ENCODE measurements at regions not wholly inside any gene's neighbourhood (a gene's known extent, or its start where the extent isn't known, plus 50 kb on each side); places are given as distances from the start of the nearest gene placed in this dataset.

DNA sequence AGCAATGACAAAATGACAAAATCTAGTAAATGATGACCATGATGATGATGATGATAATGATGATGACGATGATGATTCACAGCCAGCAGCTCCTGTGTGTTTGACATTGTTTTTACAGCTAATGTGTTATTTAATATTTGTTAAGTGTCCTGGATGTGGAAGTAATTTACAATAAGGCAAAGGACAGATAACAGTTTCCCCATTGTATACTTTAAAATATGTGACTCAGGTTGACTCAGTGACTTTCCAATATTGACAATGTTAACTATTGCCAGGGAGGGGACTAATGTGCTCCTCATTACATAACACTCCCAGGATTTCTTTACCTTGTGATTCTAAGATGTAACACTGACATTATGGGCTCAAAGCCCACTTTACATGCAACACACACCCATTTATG, 602.2 kb downstream of the FBXO15 start:
- H3K36me3 ChIP-seq (ENCODE audit: control insufficient read depth, insufficient read depth, low read length): no peaks in the 10 kb centered on the region
- H3K9me3 Mint-ChIP-seq: no peaks in the 10 kb centered on the region
- H3K27ac ChIP-seq (ENCODE audit: low read depth, low read length): no peak overlapping the region
- no peak overlapping the region for H3K4me3 ChIP-seq (ENCODE audit: low read length)
- H3K27me3 Mint-ChIP-seq (ENCODE audit: insufficient read depth): no peaks in the 10 kb centered on the region
- no peaks in the 10 kb centered on the region for H3K36me3 Mint-ChIP-seq (ENCODE audit: low read depth)
- DNase-seq: no peak
- H3K4me3 Mint-ChIP-seq: no peak overlapping the region
- H3K27me3 ChIP-seq (ENCODE audit: control insufficient read depth, insufficient read depth, low read length, poor library complexity, severe bottlenecking): no peaks in the 10 kb centered on the region
- H3K4me1 ChIP-seq (ENCODE audit: control insufficient read depth, insufficient read depth, low read length): no peaks in the 10 kb centered on the region
- TF ChIP-seq, protein P1, sequence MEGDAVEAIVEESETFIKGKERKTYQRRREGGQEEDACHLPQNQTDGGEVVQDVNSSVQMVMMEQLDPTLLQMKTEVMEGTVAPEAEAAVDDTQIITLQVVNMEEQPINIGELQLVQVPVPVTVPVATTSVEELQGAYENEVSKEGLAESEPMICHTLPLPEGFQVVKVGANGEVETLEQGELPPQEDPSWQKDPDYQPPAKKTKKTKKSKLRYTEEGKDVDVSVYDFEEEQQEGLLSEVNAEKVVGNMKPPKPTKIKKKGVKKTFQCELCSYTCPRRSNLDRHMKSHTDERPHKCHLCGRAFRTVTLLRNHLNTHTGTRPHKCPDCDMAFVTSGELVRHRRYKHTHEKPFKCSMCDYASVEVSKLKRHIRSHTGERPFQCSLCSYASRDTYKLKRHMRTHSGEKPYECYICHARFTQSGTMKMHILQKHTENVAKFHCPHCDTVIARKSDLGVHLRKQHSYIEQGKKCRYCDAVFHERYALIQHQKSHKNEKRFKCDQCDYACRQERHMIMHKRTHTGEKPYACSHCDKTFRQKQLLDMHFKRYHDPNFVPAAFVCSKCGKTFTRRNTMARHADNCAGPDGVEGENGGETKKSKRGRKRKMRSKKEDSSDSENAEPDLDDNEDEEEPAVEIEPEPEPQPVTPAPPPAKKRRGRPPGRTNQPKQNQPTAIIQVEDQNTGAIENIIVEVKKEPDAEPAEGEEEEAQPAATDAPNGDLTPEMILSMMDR (conservative IDR thresholded peaks at IDR 0.05): no peak
- H3K4me1 Mint-ChIP-seq: peaks cover 11% of the 10 kb centered on the region
- no peaks in the 10 kb centered on the region for H3K9me3 ChIP-seq (ENCODE audit: control insufficient read depth, low read length)
- WGBS, 2 experiments (ENCODE audit: insufficient coverage in 1 of 2, insufficient read length in 1 of 2): 95 to 100% methylated on average over 1 of the region's 1 CpG
- no peak overlapping the region for H3K9ac ChIP-seq (ENCODE audit: extremely low read depth, low read length, poor library complexity, severe bottlenecking)
- no peak overlapping the region for H3K27ac Mint-ChIP-seq

DNA sequence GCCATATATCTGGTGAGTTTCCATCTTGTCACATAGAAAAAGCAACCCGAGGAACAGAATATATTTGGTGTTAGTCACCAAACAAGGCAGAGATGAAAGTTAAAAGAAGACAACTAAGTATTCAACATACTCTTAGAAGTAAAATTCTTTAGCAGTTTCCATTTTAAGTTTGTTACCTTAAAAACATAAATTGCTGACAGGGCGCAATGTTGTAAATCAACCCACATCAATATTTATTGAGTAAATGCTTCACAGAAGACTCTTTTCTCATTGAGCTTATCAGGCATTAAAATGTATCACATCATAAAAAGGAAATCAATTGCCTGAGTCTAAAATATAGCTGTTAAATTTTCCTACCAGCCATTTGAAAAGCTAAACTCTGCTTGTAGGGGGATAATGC, 603.0 kb downstream of the FBXO15 start:
- Histone ChIP-seq H3K27me3 (ENCODE audit: control insufficient read depth, insufficient read depth, low read length, poor library complexity, severe bottlenecking) (no peaks in the 10 kb centered on the region), H3K27ac (ENCODE audit: low read depth, low read length) (no peak overlapping the region), H3K9ac (ENCODE audit: extremely low read depth, low read length, poor library complexity, severe bottlenecking) (no peak overlapping the region), H3K36me3 (ENCODE audit: control insufficient read depth, insufficient read depth, low read length) (no peaks in the 10 kb centered on the region), H3K4me3 (ENCODE audit: low read length) (no peak overlapping the region), H3K4me1 (ENCODE audit: control insufficient read depth, insufficient read depth, low read length) (no peaks in the 10 kb centered on the region), H3K9me3 (ENCODE audit: control insufficient read depth, low read length) (no peaks in the 10 kb centered on the region)
- H3K27ac Mint-ChIP-seq: no peak overlapping the region
- 95% methylated on average over 2 of the region's 2 CpGs; no CpG with 5 or more reads in 1 of the 2 experiments for WGBS, 2 experiments (ENCODE audit: insufficient coverage in 1 of 2, insufficient read length in 1 of 2)
- H3K9me3 Mint-ChIP-seq: no peaks in the 10 kb centered on the region
- no peak for DNase-seq
- TF ChIP-seq, protein P1 (conservative IDR thresholded peaks at IDR 0.05): no peak
- no peak overlapping the region for H3K4me3 Mint-ChIP-seq
- no peaks in the 10 kb centered on the region for H3K36me3 Mint-ChIP-seq (ENCODE audit: low read depth)
- H3K4me1 Mint-ChIP-seq: peaks cover 11% of the 10 kb centered on the region
- no peaks in the 10 kb centered on the region for H3K27me3 Mint-ChIP-seq (ENCODE audit: insufficient read depth)

DNA sequence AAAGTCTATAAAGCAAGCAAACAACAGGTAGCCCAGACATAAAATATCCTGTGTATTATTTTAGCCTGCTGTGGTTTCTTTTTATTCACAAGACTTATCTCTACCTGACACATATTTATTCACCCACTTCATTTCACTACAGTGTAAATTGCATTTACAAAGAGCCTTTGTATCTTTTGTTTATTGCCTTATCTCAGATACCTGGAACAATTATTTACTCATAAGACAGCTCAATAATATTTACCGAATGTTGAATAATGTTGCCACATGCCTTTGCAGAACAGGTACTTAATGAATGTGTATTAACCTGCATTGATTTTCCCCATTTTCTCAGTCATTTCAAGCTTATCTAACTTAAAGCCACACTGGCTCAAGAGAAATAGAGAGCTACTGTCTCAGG, 603.6 kb downstream of the FBXO15 start:
- Mint-ChIP-seq H3K27ac (no peak overlapping the region), H3K4me1 (peaks cover 11% of the 10 kb centered on the region), H3K9me3 (no peaks in the 10 kb centered on the region), H3K27me3 (ENCODE audit: insufficient read depth) (no peaks in the 10 kb centered on the region), H3K36me3 (ENCODE audit: low read depth) (no peaks in the 10 kb centered on the region), H3K4me3 (no peak overlapping the region)
- Histone ChIP-seq H3K9ac (ENCODE audit: extremely low read depth, low read length, poor library complexity, severe bottlenecking) (no peak overlapping the region), H3K9me3 (ENCODE audit: control insufficient read depth, low read length) (no peaks in the 10 kb centered on the region), H3K27ac (ENCODE audit: low read depth, low read length) (no peak overlapping the region), H3K4me1 (ENCODE audit: control insufficient read depth, insufficient read depth, low read length) (no peaks in the 10 kb centered on the region), H3K4me3 (ENCODE audit: low read length) (no peak overlapping the region), H3K27me3 (ENCODE audit: control insufficient read depth, insufficient read depth, low read length, poor library complexity, severe bottlenecking) (no peaks in the 10 kb centered on the region), H3K36me3 (ENCODE audit: control insufficient read depth, insufficient read depth, low read length) (no peaks in the 10 kb centered on the region)
- TF ChIP-seq, protein P1 (conservative IDR thresholded peaks at IDR 0.05): no peak
- DNase-seq: no peak
- WGBS, 2 experiments (ENCODE audit: insufficient coverage in 1 of 2, insufficient read length in 1 of 2): 100% methylated on average over 1 of the region's 1 CpG; no CpG with 5 or more reads in 1 of the 2 experiments
